ENCODE measurements at regions not wholly inside any gene's neighbourhood (a gene's known extent, or its start where the extent isn't known, plus 50 kb on each side); places are given as distances from the start of the nearest gene placed in this dataset.

DNA sequence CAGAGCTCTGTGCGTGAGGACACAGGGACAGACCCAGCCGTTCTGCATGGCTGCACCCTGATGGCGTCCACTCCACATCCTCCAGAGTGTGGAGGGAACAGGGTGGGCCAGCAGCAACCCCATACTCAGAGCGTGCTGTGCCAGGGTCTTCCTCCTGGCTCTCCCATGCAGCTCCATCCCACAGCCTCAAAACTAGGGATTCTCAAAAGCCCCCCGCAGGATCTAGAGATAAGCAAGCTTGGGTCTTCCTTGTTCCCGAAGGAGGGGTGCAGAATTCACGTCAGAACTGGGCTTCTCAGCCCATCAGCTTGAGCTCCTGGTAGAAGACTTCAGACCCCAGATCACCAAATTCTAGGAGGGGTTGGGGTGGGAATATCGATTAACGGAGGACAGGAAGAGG lies 858.8 kb downstream of the TBC1D22A start (continued):
- TF ChIP-seq, protein P1, sequence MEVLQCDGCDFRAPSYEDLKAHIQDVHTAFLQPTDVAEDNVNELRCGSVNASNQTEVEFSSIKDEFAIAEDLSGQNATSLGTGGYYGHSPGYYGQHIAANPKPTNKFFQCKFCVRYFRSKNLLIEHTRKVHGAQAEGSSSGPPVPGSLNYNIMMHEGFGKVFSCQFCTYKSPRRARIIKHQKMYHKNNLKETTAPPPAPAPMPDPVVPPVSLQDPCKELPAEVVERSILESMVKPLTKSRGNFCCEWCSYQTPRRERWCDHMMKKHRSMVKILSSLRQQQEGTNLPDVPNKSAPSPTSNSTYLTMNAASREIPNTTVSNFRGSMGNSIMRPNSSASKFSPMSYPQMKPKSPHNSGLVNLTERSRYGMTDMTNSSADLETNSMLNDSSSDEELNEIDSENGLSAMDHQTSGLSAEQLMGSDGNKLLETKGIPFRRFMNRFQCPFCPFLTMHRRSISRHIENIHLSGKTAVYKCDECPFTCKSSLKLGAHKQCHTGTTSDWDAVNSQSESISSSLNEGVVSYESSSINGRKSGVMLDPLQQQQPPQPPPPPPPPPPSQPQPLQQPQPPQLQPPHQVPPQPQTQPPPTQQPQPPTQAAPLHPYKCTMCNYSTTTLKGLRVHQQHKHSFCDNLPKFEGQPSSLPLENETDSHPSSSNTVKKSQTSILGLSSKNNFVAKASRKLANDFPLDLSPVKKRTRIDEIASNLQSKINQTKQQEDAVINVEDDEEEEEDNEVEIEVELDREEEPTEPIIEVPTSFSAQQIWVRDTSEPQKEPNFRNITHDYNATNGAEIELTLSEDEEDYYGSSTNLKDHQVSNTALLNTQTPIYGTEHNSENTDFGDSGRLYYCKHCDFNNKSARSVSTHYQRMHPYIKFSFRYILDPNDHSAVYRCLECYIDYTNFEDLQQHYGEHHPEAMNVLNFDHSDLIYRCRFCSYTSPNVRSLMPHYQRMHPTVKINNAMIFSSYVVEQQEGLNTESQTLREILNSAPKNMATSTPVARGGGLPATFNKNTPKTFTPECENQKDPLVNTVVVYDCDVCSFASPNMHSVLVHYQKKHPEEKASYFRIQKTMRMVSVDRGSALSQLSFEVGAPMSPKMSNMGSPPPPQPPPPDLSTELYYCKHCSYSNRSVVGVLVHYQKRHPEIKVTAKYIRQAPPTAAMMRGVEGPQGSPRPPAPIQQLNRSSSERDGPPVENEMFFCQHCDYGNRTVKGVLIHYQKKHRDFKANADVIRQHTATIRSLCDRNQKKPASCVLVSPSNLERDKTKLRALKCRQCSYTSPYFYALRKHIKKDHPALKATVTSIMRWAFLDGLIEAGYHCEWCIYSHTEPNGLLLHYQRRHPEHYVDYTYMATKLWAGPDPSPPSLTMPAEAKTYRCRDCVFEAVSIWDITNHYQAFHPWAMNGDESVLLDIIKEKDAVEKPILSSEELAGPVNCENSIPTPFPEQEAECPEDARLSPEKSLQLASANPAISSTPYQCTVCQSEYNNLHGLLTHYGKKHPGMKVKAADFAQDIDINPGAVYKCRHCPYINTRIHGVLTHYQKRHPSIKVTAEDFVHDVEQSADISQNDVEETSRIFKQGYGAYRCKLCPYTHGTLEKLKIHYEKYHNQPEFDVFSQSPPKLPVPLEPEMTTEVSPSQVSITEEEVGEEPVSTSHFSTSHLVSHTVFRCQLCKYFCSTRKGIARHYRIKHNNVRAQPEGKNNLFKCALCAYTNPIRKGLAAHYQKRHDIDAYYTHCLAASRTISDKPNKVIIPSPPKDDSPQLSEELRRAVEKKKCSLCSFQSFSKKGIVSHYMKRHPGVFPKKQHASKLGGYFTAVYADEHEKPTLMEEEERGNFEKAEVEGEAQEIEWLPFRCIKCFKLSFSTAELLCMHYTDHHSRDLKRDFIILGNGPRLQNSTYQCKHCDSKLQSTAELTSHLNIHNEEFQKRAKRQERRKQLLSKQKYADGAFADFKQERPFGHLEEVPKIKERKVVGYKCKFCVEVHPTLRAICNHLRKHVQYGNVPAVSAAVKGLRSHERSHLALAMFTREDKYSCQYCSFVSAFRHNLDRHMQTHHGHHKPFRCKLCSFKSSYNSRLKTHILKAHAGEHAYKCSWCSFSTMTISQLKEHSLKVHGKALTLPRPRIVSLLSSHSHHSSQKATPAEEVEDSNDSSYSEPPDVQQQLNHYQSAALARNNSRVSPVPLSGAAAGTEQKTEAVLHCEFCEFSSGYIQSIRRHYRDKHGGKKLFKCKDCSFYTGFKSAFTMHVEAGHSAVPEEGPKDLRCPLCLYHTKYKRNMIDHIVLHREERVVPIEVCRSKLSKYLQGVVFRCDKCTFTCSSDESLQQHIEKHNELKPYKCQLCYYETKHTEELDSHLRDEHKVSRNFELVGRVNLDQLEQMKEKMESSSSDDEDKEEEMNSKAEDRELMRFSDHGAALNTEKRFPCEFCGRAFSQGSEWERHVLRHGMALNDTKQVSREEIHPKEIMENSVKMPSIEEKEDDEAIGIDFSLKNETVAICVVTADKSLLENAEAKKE (CRISPR knock-in tag; IDR thresholded peaks at IDR 0.05) = no peak
- TF ChIP-seq ZNF331 (CRISPR knock-in tag; IDR thresholded peaks at IDR 0.05; ENCODE audit: low read depth) (no peak), CREB1 (CRISPR knock-in tag; IDR thresholded peaks at IDR 0.05; ENCODE audit: low read depth) (no peak), EZH2 (IDR thresholded peaks at IDR 0.05; ENCODE audit: low read depth, unreplicated experiment) (no peak), STAT1 (IDR thresholded peaks at IDR 0.05; ENCODE audit: unreplicated experiment) (no peak)
- TF ChIP-seq, protein P2, sequence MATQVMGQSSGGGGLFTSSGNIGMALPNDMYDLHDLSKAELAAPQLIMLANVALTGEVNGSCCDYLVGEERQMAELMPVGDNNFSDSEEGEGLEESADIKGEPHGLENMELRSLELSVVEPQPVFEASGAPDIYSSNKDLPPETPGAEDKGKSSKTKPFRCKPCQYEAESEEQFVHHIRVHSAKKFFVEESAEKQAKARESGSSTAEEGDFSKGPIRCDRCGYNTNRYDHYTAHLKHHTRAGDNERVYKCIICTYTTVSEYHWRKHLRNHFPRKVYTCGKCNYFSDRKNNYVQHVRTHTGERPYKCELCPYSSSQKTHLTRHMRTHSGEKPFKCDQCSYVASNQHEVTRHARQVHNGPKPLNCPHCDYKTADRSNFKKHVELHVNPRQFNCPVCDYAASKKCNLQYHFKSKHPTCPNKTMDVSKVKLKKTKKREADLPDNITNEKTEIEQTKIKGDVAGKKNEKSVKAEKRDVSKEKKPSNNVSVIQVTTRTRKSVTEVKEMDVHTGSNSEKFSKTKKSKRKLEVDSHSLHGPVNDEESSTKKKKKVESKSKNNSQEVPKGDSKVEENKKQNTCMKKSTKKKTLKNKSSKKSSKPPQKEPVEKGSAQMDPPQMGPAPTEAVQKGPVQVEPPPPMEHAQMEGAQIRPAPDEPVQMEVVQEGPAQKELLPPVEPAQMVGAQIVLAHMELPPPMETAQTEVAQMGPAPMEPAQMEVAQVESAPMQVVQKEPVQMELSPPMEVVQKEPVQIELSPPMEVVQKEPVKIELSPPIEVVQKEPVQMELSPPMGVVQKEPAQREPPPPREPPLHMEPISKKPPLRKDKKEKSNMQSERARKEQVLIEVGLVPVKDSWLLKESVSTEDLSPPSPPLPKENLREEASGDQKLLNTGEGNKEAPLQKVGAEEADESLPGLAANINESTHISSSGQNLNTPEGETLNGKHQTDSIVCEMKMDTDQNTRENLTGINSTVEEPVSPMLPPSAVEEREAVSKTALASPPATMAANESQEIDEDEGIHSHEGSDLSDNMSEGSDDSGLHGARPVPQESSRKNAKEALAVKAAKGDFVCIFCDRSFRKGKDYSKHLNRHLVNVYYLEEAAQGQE (IDR thresholded peaks at IDR 0.05; ENCODE audit: unreplicated experiment) = no peak
- TF ChIP-seq, protein P3, sequence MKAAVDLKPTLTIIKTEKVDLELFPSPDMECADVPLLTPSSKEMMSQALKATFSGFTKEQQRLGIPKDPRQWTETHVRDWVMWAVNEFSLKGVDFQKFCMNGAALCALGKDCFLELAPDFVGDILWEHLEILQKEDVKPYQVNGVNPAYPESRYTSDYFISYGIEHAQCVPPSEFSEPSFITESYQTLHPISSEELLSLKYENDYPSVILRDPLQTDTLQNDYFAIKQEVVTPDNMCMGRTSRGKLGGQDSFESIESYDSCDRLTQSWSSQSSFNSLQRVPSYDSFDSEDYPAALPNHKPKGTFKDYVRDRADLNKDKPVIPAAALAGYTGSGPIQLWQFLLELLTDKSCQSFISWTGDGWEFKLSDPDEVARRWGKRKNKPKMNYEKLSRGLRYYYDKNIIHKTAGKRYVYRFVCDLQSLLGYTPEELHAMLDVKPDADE (IDR thresholded peaks at IDR 0.05) = no peak

Measured in GM23338 (cell line).